ENCODE measurements at regions not wholly inside any gene's neighbourhood (a gene's known extent, or its start where the extent isn't known, plus 50 kb on each side); places are given as distances from the start of the nearest gene placed in this dataset.

GRCh38 chr5:136501133-136501532 is 135.8 kb upstream of the TRPC7 start:
- TF ChIP-seq CTCF (IDR thresholded peaks at IDR 0.05) = no peak
- TF ChIP-seq POLR2A (IDR thresholded peaks at IDR 0.05) = no peak
